CD4-positive, alpha-beta T cell (primary cell): ENCODE measurements at regions not wholly inside any gene's neighbourhood (a gene's known extent, or its start where the extent isn't known, plus 50 kb on each side); places are given as distances from the start of the nearest gene placed in this dataset.

ENCODE experiments used
- ATAC-seq: fragments of 200-7000 bp; cut with Tn5 transposase; one replicate; pipeline ENCODE4 v1.10.0; 2022; ENCODE audit warnings: mild to moderate bottlenecking; ENCODE audit not compliant: poor library complexity
- CTCF ChIA-PET: fragments of 350-600 bp; sonication (Branson Sonifier 250); formaldehyde crosslinking; loops from one replicate; lab custom pipeline; 2021; ENCODE audit warnings: antibody characterized with exemption, inconsistent platforms; lab: Charles Lee
- POLR2A ChIA-PET: fragments of 350-600 bp; sonication (Branson Sonifier 250); formaldehyde crosslinking; loops from one replicate; lab custom pipeline; 2021; ENCODE audit warnings: antibody characterized with exemption, inconsistent platforms; lab: Charles Lee
- DNase-seq, 14 experiments: peaks; one replicate each; pipeline ENCODE4 v3.0.0-alpha.2; 2013 to 2020; ENCODE audit warnings: mixed read lengths in 2 of 14
- H3K27ac ChIP-seq, 2 donors: one replicate each; pipeline versions ENCODE4 v1.5.1 to v1.7.0; 2013; ENCODE audit warnings: low read length in 2 of 2, low read depth in 1 of 2, mild to moderate bottlenecking in 1 of 2
- H3K27me3 ChIP-seq, 2 experiments: 1 replicate in 1 of 2; 2 replicates in 1 of 2; pipeline versions ENCODE4 v1.6.1 to v1.7.0; 2013; ENCODE audit warnings: low read length in 2 of 2, control low read depth in 1 of 2, mild to moderate bottlenecking in 1 of 2, moderate library complexity in 1 of 2; ENCODE audit not compliant: insufficient read depth in 2 of 2, control insufficient read depth in 1 of 2
- H3K36me3 ChIP-seq: one replicate; pipeline ENCODE4 v1.6.1; 2013; ENCODE audit warnings: low read length, control low read depth; ENCODE audit not compliant: insufficient read depth
- H3K4me1 ChIP-seq: one replicate; pipeline ENCODE4 v1.6.1; 2013; ENCODE audit warnings: low read length, control low read depth; ENCODE audit not compliant: insufficient read depth
- H3K4me3 ChIP-seq: one replicate; pipeline ENCODE4 v1.5.1; 2013; ENCODE audit warnings: mild to moderate bottlenecking, low read length, moderate library complexity
- H3K9me3 ChIP-seq, 2 experiments: 1 replicate in 1 of 2; 2 replicates in 1 of 2; pipeline versions ENCODE4 v1.6.1 to v1.7.0; 2013; ENCODE audit warnings: low read length in 2 of 2, mild to moderate bottlenecking in 2 of 2, control low read depth in 1 of 2, moderate library complexity in 1 of 2; ENCODE audit not compliant: control insufficient read depth in 1 of 2, insufficient read depth in 1 of 2
- H3K27ac Mint-ChIP-seq: one replicate; pipeline ENCODE4 v1.8.0; 2020; ENCODE audit warnings: mixed read lengths
- H3K27me3 Mint-ChIP-seq: one replicate; pipeline ENCODE4 v1.8.0; 2021; ENCODE audit warnings: mixed read lengths
- H3K36me3 Mint-ChIP-seq: one replicate; pipeline ENCODE4 v1.8.0; 2021; ENCODE audit warnings: low read depth, mixed read lengths
- H3K4me1 Mint-ChIP-seq: one replicate; pipeline ENCODE4 v1.8.0; 2021; ENCODE audit warnings: low read depth, mixed read lengths
- H3K4me3 Mint-ChIP-seq: one replicate; pipeline ENCODE4 v1.8.0; 2020; ENCODE audit warnings: mild to moderate bottlenecking, mixed read lengths
- H3K9me3 Mint-ChIP-seq: one replicate; pipeline ENCODE4 v1.8.0; 2020; ENCODE audit warnings: mixed read lengths
- intact Hi-C, 2 experiments: fragments of 100-400 bp; cut with DNase I in 1 of 2; cut with micrococcal nuclease in 1 of 2; formaldehyde crosslinking; loops; one replicate each; pipeline versions ENCODE4 v1.15.1 to v1.9.0; 2023 to 2025; cut with DNase I, micrococcal nuclease
- TF ChIP-seq, protein P1 (sequence below): fragments of 200-600 bp; IDR thresholded peaks from one replicate; pipeline ENCODE4 v1.8.0; 2022; ENCODE audit warnings: antibody characterized with exemption, mild to moderate bottlenecking

DNA sequence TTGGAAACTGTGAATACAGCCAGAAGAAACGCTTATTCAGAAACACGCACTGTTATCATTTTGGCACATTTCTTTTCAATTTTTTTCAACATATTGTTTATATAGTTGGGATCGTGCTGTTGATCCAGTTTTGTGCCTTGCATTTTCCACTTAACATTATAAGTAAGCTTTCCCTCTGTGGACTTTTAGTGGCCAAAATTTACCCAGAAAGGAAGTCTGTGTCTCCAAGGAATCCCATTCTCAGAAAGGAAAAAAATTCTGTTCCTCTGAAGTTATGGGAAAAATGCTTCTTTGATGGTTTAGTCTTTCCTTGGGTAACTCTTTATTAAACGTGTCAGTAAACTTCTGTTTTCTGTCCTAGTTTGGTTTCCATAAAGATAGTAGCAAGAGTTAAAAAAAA, 280.0 kb downstream of the REEP3 start:
- H3K4me3 Mint-ChIP-seq: no peak overlapping the region
- TF ChIP-seq, protein P1, sequence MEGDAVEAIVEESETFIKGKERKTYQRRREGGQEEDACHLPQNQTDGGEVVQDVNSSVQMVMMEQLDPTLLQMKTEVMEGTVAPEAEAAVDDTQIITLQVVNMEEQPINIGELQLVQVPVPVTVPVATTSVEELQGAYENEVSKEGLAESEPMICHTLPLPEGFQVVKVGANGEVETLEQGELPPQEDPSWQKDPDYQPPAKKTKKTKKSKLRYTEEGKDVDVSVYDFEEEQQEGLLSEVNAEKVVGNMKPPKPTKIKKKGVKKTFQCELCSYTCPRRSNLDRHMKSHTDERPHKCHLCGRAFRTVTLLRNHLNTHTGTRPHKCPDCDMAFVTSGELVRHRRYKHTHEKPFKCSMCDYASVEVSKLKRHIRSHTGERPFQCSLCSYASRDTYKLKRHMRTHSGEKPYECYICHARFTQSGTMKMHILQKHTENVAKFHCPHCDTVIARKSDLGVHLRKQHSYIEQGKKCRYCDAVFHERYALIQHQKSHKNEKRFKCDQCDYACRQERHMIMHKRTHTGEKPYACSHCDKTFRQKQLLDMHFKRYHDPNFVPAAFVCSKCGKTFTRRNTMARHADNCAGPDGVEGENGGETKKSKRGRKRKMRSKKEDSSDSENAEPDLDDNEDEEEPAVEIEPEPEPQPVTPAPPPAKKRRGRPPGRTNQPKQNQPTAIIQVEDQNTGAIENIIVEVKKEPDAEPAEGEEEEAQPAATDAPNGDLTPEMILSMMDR: no peak
- no peaks in the 10 kb centered on the region for H3K27me3 Mint-ChIP-seq
- Histone ChIP-seq H3K4me3 (no peak overlapping the region), H3K36me3 (no peaks in the 10 kb centered on the region), H3K27me3 (no peaks in the 10 kb centered on the region), H3K27ac (no peak overlapping the region), H3K4me1 (peaks cover 2% of the 10 kb centered on the region), H3K9me3 (no peaks in the 10 kb centered on the region)
- no peaks in the 10 kb centered on the region for H3K36me3 Mint-ChIP-seq
- no peak overlapping the region for H3K27ac Mint-ChIP-seq
- H3K4me1 Mint-ChIP-seq: peaks cover 12% of the 10 kb centered on the region
- CTCF ChIA-PET: no interaction called here
- peaks cover 1% of the 10 kb centered on the region for H3K9me3 Mint-ChIP-seq
- no peak for DNase-seq
- intact Hi-C loops: no loop called here
- no peak for ATAC-seq
- POLR2A ChIA-PET: no interaction called here

DNA sequence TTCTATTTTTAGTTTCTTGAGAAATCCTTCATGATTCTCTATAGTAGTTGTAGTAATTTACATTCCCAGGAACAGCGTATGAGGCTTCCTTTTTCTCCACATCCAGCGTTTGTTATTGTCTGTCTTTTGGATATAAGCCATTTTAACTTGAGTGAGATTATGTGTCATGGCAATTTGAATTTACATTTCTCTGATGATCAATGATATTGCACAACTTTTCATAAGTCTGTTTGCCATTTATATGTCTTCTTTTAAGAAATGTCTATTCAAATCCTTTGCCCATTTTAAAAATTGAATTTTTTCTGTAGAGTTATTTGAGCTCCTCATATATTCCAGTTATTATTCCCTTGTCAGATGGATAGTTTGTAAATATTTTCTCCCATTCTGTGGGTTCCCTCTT, 285.1 kb downstream of the REEP3 start:
- H3K27me3 ChIP-seq: no peaks in the 10 kb centered on the region
- Mint-ChIP-seq H3K36me3 (no peaks in the 10 kb centered on the region), H3K27ac (no peak overlapping the region), H3K9me3 (peaks cover 7% of the 10 kb centered on the region), H3K4me3 (no peak overlapping the region), H3K27me3 (peaks cover 9% of the 10 kb centered on the region), H3K4me1 (no peaks in the 10 kb centered on the region)
- H3K4me3 ChIP-seq: no peak overlapping the region
- H3K27ac ChIP-seq: no peak overlapping the region
- H3K9me3 ChIP-seq: no peaks in the 10 kb centered on the region
- ChIA-PET POLR2A (no interaction called here), CTCF (no interaction called here)
- intact Hi-C loops: no loop called here
- ATAC-seq (no peak), DNase-seq (no peak)
- H3K36me3 ChIP-seq: no peaks in the 10 kb centered on the region
- TF ChIP-seq, protein P1: no peak
- H3K4me1 ChIP-seq: no peaks in the 10 kb centered on the region

DNA sequence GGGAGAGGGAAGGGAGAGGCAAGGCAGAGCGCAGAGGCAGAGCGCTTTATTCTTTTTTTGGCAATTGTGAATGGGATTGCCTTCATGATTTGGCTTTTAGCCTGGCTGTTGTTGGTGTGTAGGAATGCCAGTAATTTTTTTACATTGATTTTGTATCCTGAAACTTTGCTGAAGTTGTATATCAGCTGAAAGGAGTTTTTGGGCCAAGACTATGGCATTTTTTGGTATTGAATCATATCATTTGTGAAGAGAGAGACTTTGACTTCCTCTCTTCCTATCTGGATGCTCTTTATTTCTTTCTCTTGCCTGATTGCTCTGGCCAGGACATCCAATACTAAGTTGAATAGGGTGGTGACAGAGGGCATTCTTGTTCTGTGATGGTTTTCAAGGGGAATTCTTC, 291.3 kb downstream of the REEP3 start:
- TF ChIP-seq, protein P1: no peak
- H3K27ac Mint-ChIP-seq: no peak overlapping the region

More for the DNA sequence above, 291.3 kb downstream of the REEP3 start:
- intact Hi-C loops: no loop called here
- H3K36me3 Mint-ChIP-seq: no peaks in the 10 kb centered on the region
- Histone ChIP-seq H3K9me3 (peaks cover 0 to 5% of the 10 kb centered on the region in 2 experiments), H3K4me1 (no peaks in the 10 kb centered on the region), H3K27ac (no peak overlapping the region), H3K27me3 (peaks cover 0 to 3% of the 10 kb centered on the region in 2 experiments), H3K36me3 (no peaks in the 10 kb centered on the region), H3K4me3 (no peak overlapping the region)
- no peak for DNase-seq
- CTCF ChIA-PET: no interaction called here
- no peak for ATAC-seq
- H3K9me3 Mint-ChIP-seq: peaks cover 7% of the 10 kb centered on the region
- H3K27me3 Mint-ChIP-seq: peaks cover 9% of the 10 kb centered on the region
- H3K4me3 Mint-ChIP-seq: no peak overlapping the region
- no peaks in the 10 kb centered on the region for H3K4me1 Mint-ChIP-seq
- POLR2A ChIA-PET: no interaction called here
